HK-2 (cell line): ENCODE measurements at regions not wholly inside any gene's neighbourhood (a gene's known extent, or its start where the extent isn't known, plus 50 kb on each side); places are given as distances from the start of the nearest gene placed in this dataset.

ENCODE experiments used
- DNase-seq: peaks from one replicate; pipeline ENCODE4 v3.0.0-alpha.2; 2018; ENCODE audit not compliant: unreplicated experiment

GRCh38 chr1:95427525-95427924 is 193.5 kb downstream of the RWDD3 start:
- no peak for DNase-seq

GRCh38 chr1:95431235-95431634 is 197.2 kb downstream of the RWDD3 start:
- DNase-seq, result no peak

GRCh38 chr1:95435611-95436010 is 201.6 kb downstream of the RWDD3 start:
- DNase-seq, result no peak

- DNase-seq, result no peak
Observed at GRCh38 chr1:95437011-95437410, 203.0 kb downstream of the RWDD3 start.

- DNase-seq, result no peak
Observed at GRCh38 chr1:95437781-95438180, 203.8 kb downstream of the RWDD3 start.

GRCh38 chr1:95438218-95438948 is 204.4 kb downstream of the RWDD3 start:
- DNase-seq, result no peak

- no peak for DNase-seq
Observed at GRCh38 chr1:95440511-95440910, 206.5 kb downstream of the RWDD3 start.

- DNase-seq, result no peak
Observed at GRCh38 chr1:95449516-95449915, 215.5 kb downstream of the RWDD3 start.

GRCh38 chr1:95451054-95451453 is 217.0 kb downstream of the RWDD3 start:
- DNase-seq, result no peak

GRCh38 chr1:95451904-95452303 is 217.9 kb downstream of the RWDD3 start:
- no peak for DNase-seq

- DNase-seq, result no peak
Observed at GRCh38 chr1:95453053-95453452, 219.0 kb downstream of the RWDD3 start.

- DNase-seq, result no peak
Observed at GRCh38 chr1:95467036-95467435, 233.0 kb downstream of the RWDD3 start.

GRCh38 chr1:95475686-95476457 is 241.9 kb downstream of the RWDD3 start:
- DNase-seq, result no peak

GRCh38 chr1:95496307-95496706 is 262.3 kb downstream of the RWDD3 start:
- DNase-seq, result no peak

- no peak for DNase-seq
Observed at GRCh38 chr1:95496773-95497172, 262.8 kb downstream of the RWDD3 start.

GRCh38 chr1:95497566-95497965 is 263.6 kb downstream of the RWDD3 start:
- no peak for DNase-seq

GRCh38 chr1:95503278-95504030 is 269.4 kb downstream of the RWDD3 start:
- DNase-seq, result no peak

- DNase-seq, result no peak
Observed at GRCh38 chr1:95504321-95504720, 270.3 kb downstream of the RWDD3 start.

- DNase-seq, result no peak
Observed at GRCh38 chr1:95506736-95507414, 272.9 kb downstream of the RWDD3 start.

- DNase-seq, result no peak
Observed at GRCh38 chr1:95509989-95510388, 276.0 kb downstream of the RWDD3 start.

GRCh38 chr1:95512925-95513324 is 278.9 kb downstream of the RWDD3 start:
- DNase-seq, result no peak

GRCh38 chr1:95517506-95517905 is 283.5 kb downstream of the RWDD3 start:
- DNase-seq, result no peak
